ENCODE measurements at regions not wholly inside any gene's neighbourhood (a gene's known extent, or its start where the extent isn't known, plus 50 kb on each side); places are given as distances from the start of the nearest gene placed in this dataset.

GRCh38 chr13:34593658-34594057 is 348.4 kb upstream of the NBEA start:
- no CpG with 5 or more reads among the region's 1 CpG for WGBS, 2 experiments (ENCODE audit: extremely low coverage in 2 of 2, insufficient read length in 1 of 2)
- TF ChIP-seq FOS (IDR thresholded peaks at IDR 0.05; ENCODE audit: low read depth, low read length) (no peak), SMC3 (IDR thresholded peaks at IDR 0.05; ENCODE audit: low read depth, low read length) (no peak), CEBPB (IDR thresholded peaks at IDR 0.05; ENCODE audit: low read depth, low read length) (no peak), USF2 (IDR thresholded peaks at IDR 0.05; ENCODE audit: low read depth, low read length) (no peak), MXI1 (IDR thresholded peaks at IDR 0.05; ENCODE audit: borderline replicate concordance, low read depth, low read length) (no peak), CTCF (conservative IDR thresholded peaks at IDR 0.05; ENCODE audit: low read depth, low read length) (no peak), ELK1 (IDR thresholded peaks at IDR 0.05; ENCODE audit: borderline replicate concordance, low read depth, low read length) (no peak), RAD21 (IDR thresholded peaks at IDR 0.05; ENCODE audit: low read length) (no peak), RFX5 (IDR thresholded peaks at IDR 0.05; ENCODE audit: low read depth, low read length) (no peak), RCOR1 (IDR thresholded peaks at IDR 0.05; ENCODE audit: insufficient replicate concordance, low read length) (no peak), NFE2L2 (IDR thresholded peaks at IDR 0.05; ENCODE audit: low read depth, low read length) (no peak), CHD1 (IDR thresholded peaks at IDR 0.05; ENCODE audit: low read depth, low read length) (no peak), MAFK (IDR thresholded peaks at IDR 0.05; ENCODE audit: low read depth, low read length) (no peak), POLR2A (IDR thresholded peaks at IDR 0.05; ENCODE audit: low read depth, low read length) (no peak), MAZ (IDR thresholded peaks at IDR 0.05; ENCODE audit: borderline replicate concordance, low read depth, low read length) (no peak), BHLHE40 (IDR thresholded peaks at IDR 0.05; ENCODE audit: low read depth, low read length) (no peak)
- no peak overlapping the region for H3K56ac ChIP-seq (ENCODE audit: extremely low read depth, insufficient read depth, low read length)
- no peak overlapping the region for H3K23ac ChIP-seq (ENCODE audit: low read depth, low read length)
- intact Hi-C loops (cut with micrococcal nuclease) = no loop called here
- no peak overlapping the region for H3K4me2 ChIP-seq (ENCODE audit: low read depth, low read length)
- no peak overlapping the region for H3K4me3 ChIP-seq (ENCODE audit: insufficient read depth, low read depth, low read length)
- ChIA-PET CTCF (no interaction called here), POLR2A (ENCODE audit: unreplicated experiment) (no interaction called here)
- dilution Hi-C loops (cut with HindIII; ENCODE audit: low sequenced_read_pairs, unreplicated experiment) = no loop called here
- H3K9me1 ChIP-seq (ENCODE audit: insufficient read depth, low read length) = no peaks in the 10 kb centered on the region
- no peaks in the 10 kb centered on the region for H3K79me1 ChIP-seq (ENCODE audit: low read depth in 1 of 2, low read length in 2 of 2)
- H3K36me3 ChIP-seq (ENCODE audit: control insufficient read depth, insufficient read depth, low read length) = no peaks in the 10 kb centered on the region
- H2BK5ac ChIP-seq (ENCODE audit: low read depth, low read length, poor library complexity, severe bottlenecking) = no peak overlapping the region
- H3K9me3 ChIP-seq (ENCODE audit: control insufficient read depth, insufficient read depth, low read length) = no peaks in the 10 kb centered on the region
- H4K20me1 ChIP-seq (ENCODE audit: insufficient read depth, low read length) = no peaks in the 10 kb centered on the region
- H2BK15ac ChIP-seq (ENCODE audit: low read depth, low read length) = no peak overlapping the region
- H2BK20ac ChIP-seq (ENCODE audit: low read depth, low read length) = no peak overlapping the region
- no TSS peak for BruUV-seq (replicated peaks)
- no peak for ATAC-seq (ENCODE audit: low read depth)
- no peak overlapping the region for H4K91ac ChIP-seq (ENCODE audit: insufficient read depth, low read depth, low read length)
- H4K8ac ChIP-seq (ENCODE audit: low read depth in 2 of 2, low read length in 2 of 2) = no peak overlapping the region
- H3K27me3 ChIP-seq (ENCODE audit: control insufficient read depth, insufficient read depth, low read length) = no peaks in the 10 kb centered on the region
- H3K4ac ChIP-seq (ENCODE audit: low read depth, low read length) = no peak overlapping the region
- H2AK9ac ChIP-seq (replicated peaks; ENCODE audit: low read depth, low read length, poor library complexity) = no peak overlapping the region
- H4K5ac ChIP-seq (ENCODE audit: low read depth, low read length) = no peak overlapping the region
- H2AK5ac ChIP-seq (ENCODE audit: low read depth, low read length) = no peak overlapping the region
- in situ Hi-C loops (cut with MboI; ENCODE audit: low sequenced_read_pairs) = no loop called here
- H3K4me1 ChIP-seq (ENCODE audit: control insufficient read depth, insufficient read depth, low read length) = no peaks in the 10 kb centered on the region
- H2BK120ac ChIP-seq (ENCODE audit: low read depth, low read length) = no peak overlapping the region
- no peak overlapping the region for H3K27ac ChIP-seq (ENCODE audit: insufficient read depth, low read length)
- H3K9ac ChIP-seq (ENCODE audit: low read depth, low read length) = no peak overlapping the region
- no peak overlapping the region for H3K18ac ChIP-seq (ENCODE audit: low read depth, low read length)
- H2AFZ ChIP-seq (replicated peaks; ENCODE audit: low read length, poor library complexity) = no peak overlapping the region
- no peak for DNase-seq
- H3K14ac ChIP-seq (replicated peaks; ENCODE audit: low read depth, low read length) = no peak overlapping the region

Measured in IMR-90 (cell line).